Kidney glomerular epithelial cell (primary cell): ENCODE measurements at regions not wholly inside any gene's neighbourhood (a gene's known extent, or its start where the extent isn't known, plus 50 kb on each side); places are given as distances from the start of the nearest gene placed in this dataset.

Source experiments
- DNase-seq: peaks from one replicate; lab custom pipeline; 2025; lab: John Stamatoyannopoulos, UW

- DNase-seq: no peak
Observed at GRCh38 chr7:25553580-25554291, 325.4 kb upstream of the NPVF start.

GRCh38 chr7:25557379-25557917 is 329.2 kb upstream of the NPVF start:
- no peak for DNase-seq

- no peak for DNase-seq
Observed at GRCh38 chr7:25557930-25558329, 329.6 kb upstream of the NPVF start.

- DNase-seq: no peak
Observed at GRCh38 chr7:25558605-25559004, 330.3 kb upstream of the NPVF start.

- DNase-seq: no peak
Observed at GRCh38 chr7:25559581-25560367, 331.5 kb upstream of the NPVF start.

GRCh38 chr7:25562673-25563182 is 334.4 kb upstream of the NPVF start:
- no peak for DNase-seq

GRCh38 chr7:25565002-25565401 is 336.7 kb upstream of the NPVF start:
- no peak for DNase-seq

GRCh38 chr7:25565949-25566348 is 337.7 kb upstream of the NPVF start:
- peak; percentile 49 for DNase-seq

GRCh38 chr7:25567430-25567829 is 339.1 kb upstream of the NPVF start:
- DNase-seq: no peak

GRCh38 chr7:25569765-25570164 is 341.5 kb upstream of the NPVF start:
- no peak for DNase-seq

GRCh38 chr7:25572423-25572822 is 344.1 kb upstream of the NPVF start:
- DNase-seq: no peak

- no peak for DNase-seq
Observed at GRCh38 chr7:25574828-25575227, 346.5 kb upstream of the NPVF start.

- no peak for DNase-seq
Observed at GRCh38 chr7:25575634-25576033, 347.3 kb upstream of the NPVF start.

GRCh38 chr7:25578991-25579777 is 350.9 kb upstream of the NPVF start:
- no peak for DNase-seq

- no peak for DNase-seq
Observed at GRCh38 chr7:25579778-25580075, 351.4 kb upstream of the NPVF start.

GRCh38 chr7:25580141-25580540 is 351.9 kb upstream of the NPVF start:
- DNase-seq: no peak

- no peak for DNase-seq
Observed at GRCh38 chr7:25583621-25584020, 355.3 kb upstream of the NPVF start.

GRCh38 chr7:25584112-25584938 is 356.0 kb upstream of the NPVF start:
- no peak for DNase-seq

- DNase-seq: no peak
Observed at GRCh38 chr7:25586513-25586912, 358.2 kb upstream of the NPVF start.

- DNase-seq: no peak
Observed at GRCh38 chr7:25594122-25594521, 365.8 kb upstream of the NPVF start.

- DNase-seq: no peak
Observed at GRCh38 chr7:25594728-25595127, 366.4 kb upstream of the NPVF start.

GRCh38 chr7:25595996-25596395 is 367.7 kb upstream of the NPVF start:
- no peak for DNase-seq
